Ascending aorta (tissue), 2 donors: ENCODE measurements at regions not wholly inside any gene's neighbourhood (a gene's known extent, or its start where the extent isn't known, plus 50 kb on each side); places are given as distances from the start of the nearest gene placed in this dataset.
"Not testable (repeated sequence)": the region's sequence is repeated elsewhere in the genome, so short reads cannot be mapped to it uniquely, and the experiment has no call there.

Experiments
- DNase-seq, 2 donors: peaks; one replicate each; pipeline ENCODE4 v3.0.0-alpha.2; 2019; ENCODE audit warnings: low spot score in 2 of 2
- H3K27ac ChIP-seq, 2 donors: fragments of 200-600 bp; sonication (generic); one replicate each; pipeline ENCODE4 v1.5.1; 2016 to 2017; ENCODE audit warnings: mild to moderate bottlenecking in 1 of 2
- H3K27me3 ChIP-seq: fragments of 200-600 bp; sonication (generic); one replicate; pipeline ENCODE4 v1.5.1; 2017
- H3K36me3 ChIP-seq, 2 donors: fragments of 200-600 bp; sonication (generic); one replicate each; pipeline ENCODE4 v1.5.1; 2016
- H3K4me1 ChIP-seq, 2 donors: fragments of 200-600 bp; sonication (generic); one replicate each; pipeline ENCODE4 v1.5.1; 2016 to 2017; ENCODE audit warnings: mild to moderate bottlenecking in 1 of 2
- H3K4me3 ChIP-seq, 2 donors: fragments of 200-600 bp; sonication (generic); one replicate each; pipeline ENCODE4 v1.5.1; 2016 to 2017; ENCODE audit warnings: mild to moderate bottlenecking in 1 of 2
- H3K9me3 ChIP-seq, 2 donors: fragments of 200-600 bp; sonication (generic); one replicate each; pipeline ENCODE4 v1.5.1; 2016
- CTCF ChIP-seq, 3 experiments: fragments of 200-600 bp in 2 of 3; fragments of 450-650 bp in 1 of 3; sonication (generic) in 2 of 3; IDR thresholded peaks; one replicate each; pipeline ENCODE4 v1.5.1; 2016 to 2019; ENCODE audit warnings: antibody characterized with exemption in 3 of 3, mild to moderate bottlenecking in 1 of 3, moderate library complexity in 1 of 3
- intact Hi-C: fragments of 100-400 bp; cut with DNase I; formaldehyde crosslinking; loops from one replicate; pipeline ENCODE4 v1.15.1; 2023

- Histone ChIP-seq H3K4me3 (no peak overlapping the region), H3K27ac (peak overlapping the region; percentile 19 to 47), H3K36me3 (no peaks in the 10 kb centered on the region), H3K4me1 (peaks cover 0 to 2% of the 10 kb centered on the region in 2 donors), H3K9me3 (no peaks in the 10 kb centered on the region), H3K27me3 (no peaks in the 10 kb centered on the region)
- intact Hi-C loops: no loop called here
- TF ChIP-seq CTCF (IDR thresholded peaks at IDR 0.05): no peak
- no peak for DNase-seq
Observed at GRCh38 chr15:57797568-57798267, 91.2 kb downstream of the POLR2M start.

GRCh38 chr15:57806003-57806402 is 99.5 kb downstream of the POLR2M start:
- no peaks in the 10 kb centered on the region for H3K27me3 ChIP-seq
- intact Hi-C loops: no loop called here
- H3K9me3 ChIP-seq: no peaks in the 10 kb centered on the region
- no peaks in the 10 kb centered on the region for H3K36me3 ChIP-seq
- no peak for TF ChIP-seq CTCF (IDR thresholded peaks at IDR 0.05)
- DNase-seq: no peak
- no peak overlapping the region for H3K4me3 ChIP-seq
- H3K4me1 ChIP-seq: no peaks in the 10 kb centered on the region
- H3K27ac ChIP-seq: no peak overlapping the region

GRCh38 chr15:57809285-57809684 is 102.8 kb downstream of the POLR2M start:
- H3K4me3 ChIP-seq, intact Hi-C loops, H3K4me1 ChIP-seq, H3K36me3 ChIP-seq, H3K27ac ChIP-seq, H3K9me3 ChIP-seq, DNase-seq, H3K27me3 ChIP-seq: not testable (repeated sequence)

- DNase-seq: no peak
- intact Hi-C loops: no loop called here
Observed at GRCh38 chr15:57816599-57816998, 110.1 kb downstream of the POLR2M start.

GRCh38 chr15:57819646-57820045 is 113.1 kb downstream of the POLR2M start:
- TF ChIP-seq CTCF (IDR thresholded peaks at IDR 0.05): no peak
- Histone ChIP-seq H3K27ac (no peak overlapping the region), H3K9me3 (no peaks in the 10 kb centered on the region), H3K4me3 (no peak overlapping the region), H3K4me1 (no peaks in the 10 kb centered on the region), H3K36me3 (no peaks in the 10 kb centered on the region), H3K27me3 (no peaks in the 10 kb centered on the region)
- intact Hi-C loops: loop anchor here (1.0 kb wide), 1 partner anchor 19 kb away; no protein-coding TSS in a partner anchor
- DNase-seq: no peak

More at GRCh38 chr15:57816599-57816998, 110.1 kb downstream of the POLR2M start:
- no peak overlapping the region for H3K27ac ChIP-seq
- H3K9me3 ChIP-seq: no peaks in the 10 kb centered on the region
- no peak for TF ChIP-seq CTCF (IDR thresholded peaks at IDR 0.05)
- H3K4me3 ChIP-seq: no peak overlapping the region
- no peaks in the 10 kb centered on the region for H3K4me1 ChIP-seq
- H3K27me3 ChIP-seq: no peaks in the 10 kb centered on the region
- H3K36me3 ChIP-seq: no peaks in the 10 kb centered on the region

GRCh38 chr15:57820119-57820518 is 113.6 kb downstream of the POLR2M start:
- H3K27ac ChIP-seq: no peak overlapping the region
- H3K36me3 ChIP-seq: no peaks in the 10 kb centered on the region
- H3K4me1 ChIP-seq: no peaks in the 10 kb centered on the region
- TF ChIP-seq CTCF (IDR thresholded peaks at IDR 0.05): no peak
- intact Hi-C loops: loop anchor here (1.0 kb wide), 1 partner anchor 20 kb away; no protein-coding TSS in a partner anchor
- H3K4me3 ChIP-seq: no peak overlapping the region
- no peaks in the 10 kb centered on the region for H3K27me3 ChIP-seq
- no peaks in the 10 kb centered on the region for H3K9me3 ChIP-seq
- DNase-seq: no peak
